ENCODE measurements at regions not wholly inside any gene's neighbourhood (a gene's known extent, or its start where the extent isn't known, plus 50 kb on each side); places are given as distances from the start of the nearest gene placed in this dataset.
A peak's percentile ranks its signal among the peaks of the same experiment; 100 is the strongest.
"Not testable (repeated sequence)": the region's sequence is repeated elsewhere in the genome, so short reads cannot be mapped to it uniquely, and the experiment has no call there.

- no peak for DNase-seq (ENCODE audit: low spot score)
These were observed 58.7 kb downstream of the EDN1 start for GRCh38 chr6:12348530-12349511.

DNA sequence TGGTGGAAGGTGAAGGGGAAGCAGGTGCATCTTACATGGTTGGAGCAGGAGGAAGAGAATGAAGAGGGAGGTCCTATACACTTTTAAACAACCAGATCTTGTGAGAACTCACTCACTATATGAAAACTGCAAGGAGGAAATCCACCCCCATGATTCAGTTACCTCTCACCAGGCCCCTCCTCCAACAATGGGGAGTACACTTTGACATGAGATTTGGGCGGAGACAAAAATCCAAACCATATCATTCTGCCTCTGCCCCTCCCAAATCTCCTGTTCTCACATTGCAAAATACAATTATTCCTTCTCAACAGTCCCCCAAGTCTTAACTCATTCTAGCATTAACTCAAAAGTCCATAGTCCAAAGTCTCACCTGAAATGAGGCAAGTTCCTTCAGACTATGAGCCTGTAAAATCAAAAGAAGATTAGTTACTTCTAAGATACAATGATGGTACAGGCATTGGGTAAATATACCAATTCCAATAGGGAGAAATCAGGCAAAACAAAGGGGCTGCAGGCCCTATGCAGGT lies 60.5 kb downstream of the EDN1 start:
- DNase-seq (ENCODE audit: low spot score): no peak

GRCh38 chr6:12351672-12352071 lies 61.5 kb downstream of the EDN1 start:
- DNase-seq (ENCODE audit: low spot score): no peak

DNA sequence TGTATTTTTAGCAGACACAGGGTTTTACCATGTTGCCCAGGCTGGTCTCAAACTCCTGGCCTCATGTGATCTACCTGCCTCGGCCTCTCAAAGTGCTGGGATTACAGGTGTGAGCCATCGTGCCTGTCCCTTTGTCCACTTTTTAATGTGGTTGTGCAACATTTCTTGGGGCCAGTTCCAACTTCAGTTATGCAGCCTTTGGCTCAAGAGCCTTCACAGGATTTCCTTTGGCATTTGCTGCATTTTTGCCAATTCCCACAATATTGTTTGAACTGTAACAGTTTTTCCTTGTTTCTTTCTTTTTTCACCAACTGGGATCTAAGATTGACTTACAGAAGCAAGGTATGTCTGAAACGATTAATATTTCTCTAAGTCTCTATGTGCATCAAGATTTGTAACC lies 63.6 kb downstream of the EDN1 start:
- DNase-seq (ENCODE audit: low spot score): no peak

DNA sequence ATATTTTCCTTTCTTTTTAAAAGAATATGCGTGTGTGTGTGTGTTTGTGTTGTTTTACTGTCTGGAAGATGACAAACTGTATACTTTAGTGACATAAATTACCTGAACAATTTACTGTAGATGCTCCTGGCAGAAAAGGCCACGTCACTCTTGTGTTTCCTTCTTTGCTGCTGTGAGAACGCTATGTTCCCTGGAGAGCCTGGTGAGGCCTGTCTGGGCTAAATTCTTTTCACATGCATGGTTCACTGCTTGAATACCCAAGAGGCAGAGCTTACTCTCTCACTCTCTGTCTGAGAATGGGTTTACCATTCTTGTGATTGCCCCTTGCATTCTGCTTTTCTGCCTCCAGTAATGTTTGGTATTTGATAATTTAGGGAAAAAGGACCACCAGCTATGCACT lies 64.3 kb downstream of the EDN1 start:
- peak; percentile 55 for DNase-seq (ENCODE audit: low spot score)

GRCh38 chr6:12355354-12355753 lies 65.2 kb downstream of the EDN1 start:
- DNase-seq (ENCODE audit: low spot score): no peak

DNA sequence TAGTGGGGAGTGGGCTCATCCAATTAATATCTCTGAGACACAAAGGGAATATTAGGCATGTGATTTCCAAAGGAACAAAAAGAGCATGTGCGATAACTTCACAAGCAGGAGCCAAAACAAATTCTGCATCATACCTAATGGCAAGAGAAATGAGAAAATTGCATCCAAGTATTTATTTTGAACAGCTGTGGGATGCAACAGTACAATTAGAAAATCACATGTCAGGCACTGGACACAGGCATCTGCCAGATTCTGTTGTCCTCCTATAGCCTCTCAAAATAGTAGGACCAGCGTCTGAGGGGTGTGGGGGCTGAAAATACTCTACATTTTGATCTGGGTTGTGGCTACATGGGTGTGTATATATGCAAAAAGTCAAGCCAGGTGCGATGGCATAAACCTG lies 66.3 kb downstream of the EDN1 start:
- DNase-seq (ENCODE audit: low spot score): no peak

- no peak for DNase-seq (ENCODE audit: low spot score)
These were observed 67.1 kb downstream of the EDN1 start for GRCh38 chr6:12356983-12357972.

- DNase-seq (ENCODE audit: low spot score): no peak
These were observed 68.9 kb downstream of the EDN1 start for GRCh38 chr6:12359036-12359435.

- DNase-seq (ENCODE audit: low spot score): no peak
These were observed 71.0 kb downstream of the EDN1 start for GRCh38 chr6:12361042-12361765.

DNA sequence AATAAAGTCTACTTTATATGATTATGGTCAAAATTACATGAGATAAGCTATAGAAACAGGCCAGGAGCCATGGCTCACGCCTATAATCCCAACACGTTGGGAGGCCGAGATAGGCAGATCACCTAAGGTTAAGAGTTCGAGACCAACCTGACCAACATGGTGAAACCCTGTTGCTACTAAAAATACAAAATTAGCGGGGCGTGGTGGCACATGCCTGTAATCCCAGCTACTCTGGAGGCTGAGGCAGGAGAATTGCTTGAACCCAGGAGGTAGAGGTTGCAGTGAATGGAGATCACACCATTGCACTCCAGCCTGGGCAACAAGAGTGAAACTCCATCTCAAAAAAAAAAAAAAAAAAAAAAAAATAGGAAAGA lies 73.1 kb downstream of the EDN1 start:
- not testable (repeated sequence) for DNase-seq (ENCODE audit: low spot score)

DNA sequence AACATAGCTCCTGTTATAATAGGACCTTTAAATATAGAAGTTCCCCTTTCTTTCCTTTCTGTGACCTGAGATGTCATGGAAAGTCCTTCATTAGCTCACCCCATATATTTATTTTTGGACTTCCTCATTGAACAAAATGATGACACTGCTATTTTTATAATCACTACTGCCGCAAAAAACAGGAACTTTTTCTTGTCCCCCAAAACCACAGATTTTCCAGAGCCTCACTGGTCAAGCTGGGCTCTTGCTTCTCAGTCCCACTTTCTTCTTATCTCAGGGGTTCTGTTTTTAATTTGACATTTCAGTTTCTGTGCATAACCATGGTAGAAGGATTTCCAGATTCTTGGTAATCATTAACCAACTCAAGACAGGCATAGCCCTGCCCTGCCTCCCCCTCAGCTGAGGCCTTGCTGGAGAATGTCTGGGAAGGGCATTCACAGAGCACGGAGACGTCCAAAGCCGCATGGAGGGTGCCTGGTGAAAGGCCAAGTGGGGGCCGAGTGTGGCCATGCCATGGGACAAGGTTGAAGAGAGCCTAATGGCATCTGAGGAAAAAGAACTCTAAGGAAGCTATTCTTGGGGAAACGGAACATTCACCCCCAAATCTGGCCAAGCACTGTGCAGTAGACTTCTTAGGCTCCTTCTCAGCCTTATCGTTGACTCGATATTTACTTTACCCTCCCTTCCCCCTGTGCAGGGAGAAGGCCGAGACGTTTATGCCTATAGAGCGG lies 73.7 kb downstream of the EDN1 start:
- DNase-seq (ENCODE audit: low spot score): no peak

GRCh38 chr6:12364621-12365020 lies 74.5 kb downstream of the EDN1 start:
- DNase-seq (ENCODE audit: low spot score): no peak

DNA sequence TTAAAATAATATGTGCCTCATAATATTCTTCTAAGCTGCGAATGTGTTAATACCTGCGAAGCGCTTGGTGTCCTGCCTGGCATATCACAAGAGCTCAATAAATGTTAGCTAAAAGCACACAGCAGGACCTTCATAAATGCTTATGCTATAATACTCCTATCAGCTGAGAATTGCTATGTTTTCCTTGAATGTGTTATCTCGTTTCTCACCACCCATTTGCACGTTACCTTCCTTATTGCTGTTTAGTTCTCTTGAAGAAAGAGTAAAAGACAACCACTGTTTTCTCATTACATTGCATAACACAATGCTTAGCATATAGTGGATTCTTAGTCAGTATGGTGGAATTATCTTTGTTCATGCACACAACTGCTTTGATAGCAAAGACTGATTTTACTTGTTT lies 76.6 kb downstream of the EDN1 start:
- DNase-seq (ENCODE audit: low spot score): no peak

DNA sequence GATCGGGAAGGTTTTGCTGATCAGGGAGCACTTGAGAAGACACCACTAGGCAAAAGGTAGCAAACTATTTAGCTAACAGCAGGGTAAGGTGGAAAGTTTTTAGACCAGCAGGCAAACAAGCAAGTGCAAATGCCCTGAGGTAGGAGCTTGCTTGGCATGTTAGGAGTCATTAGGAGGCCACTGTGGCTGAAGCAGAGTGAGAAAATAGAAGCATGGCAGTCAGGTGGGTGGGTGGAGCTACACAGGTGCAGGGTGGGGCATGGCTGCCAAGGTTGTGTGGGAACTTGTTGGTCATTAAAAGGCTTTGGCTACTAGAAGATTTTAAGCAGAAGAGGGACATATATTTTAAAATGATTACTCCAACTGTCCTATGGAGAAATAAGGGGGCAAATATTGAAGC lies 77.3 kb downstream of the EDN1 start:
- DNase-seq (ENCODE audit: low spot score): no peak

GRCh38 chr6:12369355-12369754 lies 79.2 kb downstream of the EDN1 start:
- no peak for DNase-seq (ENCODE audit: low spot score)

DNA sequence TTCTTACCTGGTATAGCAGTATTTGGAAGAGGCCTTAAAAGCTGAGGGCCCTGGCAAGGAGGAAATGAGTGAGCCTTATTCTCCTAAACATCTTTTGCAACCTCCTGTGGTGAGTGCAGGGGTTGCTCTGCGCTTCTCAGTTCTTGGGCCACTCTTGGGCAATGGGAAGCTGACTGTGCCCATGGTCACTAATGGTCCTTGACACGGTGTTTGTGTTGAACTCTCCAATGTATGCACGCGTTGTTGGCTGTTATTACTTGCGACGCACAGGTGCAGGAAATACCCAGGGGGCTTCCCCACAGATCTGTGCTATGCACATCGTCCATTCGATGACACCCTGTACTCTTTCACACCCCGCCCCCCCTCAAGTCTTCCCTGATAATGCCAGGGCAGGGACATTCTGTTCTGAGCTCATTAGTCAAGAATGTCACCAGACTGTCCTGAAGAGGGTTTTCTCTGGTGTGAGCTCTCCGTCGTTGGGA lies 79.7 kb downstream of the EDN1 start:
- DNase-seq (ENCODE audit: low spot score): no peak

GRCh38 chr6:12371151-12371550 lies 81.0 kb downstream of the EDN1 start:
- DNase-seq (ENCODE audit: low spot score): no peak

DNA sequence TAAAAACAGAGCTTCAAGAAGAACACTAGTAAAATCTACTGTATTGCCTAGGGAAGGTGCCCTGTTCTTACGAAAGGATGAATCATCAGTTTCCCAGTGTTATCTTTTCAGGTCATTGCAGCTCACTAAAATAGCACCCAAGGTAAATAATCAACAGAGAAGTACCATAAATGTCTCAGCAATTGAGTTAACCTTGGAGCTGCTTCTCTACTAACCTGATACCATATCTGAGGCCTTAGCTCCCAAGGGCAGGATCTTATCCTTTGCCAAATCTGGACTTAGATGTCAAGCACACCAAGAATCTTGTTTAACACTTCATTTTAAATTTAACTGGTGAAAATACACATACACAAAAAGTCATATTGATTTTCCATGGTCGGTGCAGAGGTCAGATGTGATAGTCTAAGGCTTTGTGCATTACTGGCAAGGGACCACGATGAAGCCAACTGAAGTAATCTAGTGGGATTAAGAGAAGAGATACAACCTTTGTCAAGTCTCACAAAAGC lies 81.5 kb downstream of the EDN1 start:
- DNase-seq (ENCODE audit: low spot score): no peak

- DNase-seq (ENCODE audit: low spot score): no peak
These were observed 89.0 kb downstream of the EDN1 start for GRCh38 chr6:12379181-12379580.

GRCh38 chr6:12381587-12381986 lies 91.4 kb downstream of the EDN1 start:
- no peak for DNase-seq (ENCODE audit: low spot score)

Data from ureter (tissue), 1 donor.